SK-N-SH (cell line): ENCODE measurements at regions not wholly inside any gene's neighbourhood (a gene's known extent, or its start where the extent isn't known, plus 50 kb on each side); places are given as distances from the start of the nearest gene placed in this dataset.

Source experiments
- CTCF ChIA-PET: fragments of 300-600, 350-600 bp; formaldehyde crosslinking; extraction: SDS; loops from one replicate; lab custom pipeline; 2021; lab: Yijun Ruan, JAX
- POLR2A ChIA-PET: fragments of 350-600 bp; sonication (Branson Sonifier 250); formaldehyde crosslinking; extraction: SDS; loops from one replicate; lab custom pipeline; 2020; ENCODE audit warnings: antibody characterized with exemption, inconsistent platforms; lab: Yijun Ruan, JAX
- DNase-seq: peaks from one replicate; pipeline ENCODE4 v3.0.0; 2012
- H2AFZ ChIP-seq: fragments of 200-600 bp; sonication (generic); 2 replicates; pipeline ENCODE4 v1.8.1; 2016; ENCODE audit warnings: antibody characterized with exemption, mild to moderate bottlenecking, low read depth
- H3F3A ChIP-seq: fragments of 200-600 bp; sonication (generic); replicated peaks from 2 replicates; pipeline ENCODE3; 2016; ENCODE audit warnings: antibody characterized with exemption, mild to moderate bottlenecking; ENCODE audit not compliant: insufficient read depth
- H3K27ac ChIP-seq, 2 experiments: fragments of 200-500 bp in 1 of 2; fragments of 200-600 bp in 1 of 2; sonication (Bioruptor generic) in 1 of 2; sonication (generic), shearing (Covaris generic) in 1 of 2; 2 replicates each; pipeline versions ENCODE4 v1.5.1 to v1.6.1; 2014 to 2016; ENCODE audit warnings: low read depth in 2 of 2, inconsistent platforms in 1 of 2, low read length in 1 of 2, mild to moderate bottlenecking in 1 of 2, mixed read lengths in 1 of 2
- H3K27me3 ChIP-seq: fragments of 200-600 bp; sonication (generic), shearing (Covaris generic); 2 replicates; pipeline ENCODE4 v1.6.1; 2016; ENCODE audit warnings: mixed run types; ENCODE audit not compliant: insufficient read depth
- H3K36me3 ChIP-seq, 2 experiments: fragments of 200-500 bp in 1 of 2; fragments of 200-600 bp in 1 of 2; sonication (Bioruptor generic) in 1 of 2; sonication (generic) in 1 of 2; replicated peaks in 1 of 2; 2 replicates each; pipeline versions ENCODE3 to v1.5.1; 2014 to 2016; ENCODE audit warnings: low read length in 1 of 2, mild to moderate bottlenecking in 1 of 2; ENCODE audit not compliant: insufficient read depth in 2 of 2, control insufficient read depth in 1 of 2
- H3K4me1 ChIP-seq, 2 experiments: fragments of 200-500 bp in 1 of 2; fragments of 200-600 bp in 1 of 2; sonication (Bioruptor generic) in 1 of 2; sonication (generic), shearing (Covaris generic) in 1 of 2; 2 replicates each; pipeline versions ENCODE4 v1.5.1 to v1.6.1; 2014 to 2016; ENCODE audit warnings: low read depth in 1 of 2, low read length in 1 of 2, mixed run types in 1 of 2; ENCODE audit not compliant: insufficient read depth in 2 of 2, control insufficient read depth in 1 of 2
- H3K4me2 ChIP-seq: fragments of 200-600 bp; sonication (generic), shearing (Covaris generic); 2 replicates; pipeline ENCODE4 v1.6.1; 2017; ENCODE audit warnings: mixed run types
- H3K4me3 ChIP-seq, 2 experiments: fragments of 200-500 bp in 1 of 2; fragments of 200-600 bp in 1 of 2; sonication (Bioruptor generic) in 1 of 2; sonication (generic), shearing (Covaris generic) in 1 of 2; 2 replicates each; pipeline versions ENCODE4 v1.5.1 to v1.8.1; 2014 to 2016; ENCODE audit warnings: low read depth in 2 of 2, inconsistent platforms in 1 of 2, low read length in 1 of 2, mild to moderate bottlenecking in 1 of 2, mixed read lengths in 1 of 2, moderate library complexity in 1 of 2
- H3K79me2 ChIP-seq: fragments of 200-600 bp; sonication (generic); 2 replicates; pipeline ENCODE4 v1.8.1; 2017; ENCODE audit warnings: mild to moderate bottlenecking; ENCODE audit not compliant: insufficient read depth
- H3K9ac ChIP-seq: fragments of 200-600 bp; sonication (generic); 2 replicates; pipeline ENCODE4 v1.6.1; 2017; ENCODE audit warnings: mixed run types
- H3K9me2 ChIP-seq: fragments of 200-600 bp; sonication (generic); 2 replicates; pipeline ENCODE4 v1.6.1; 2017; ENCODE audit warnings: mixed run types
- H3K9me3 ChIP-seq: fragments of 200-600 bp; sonication (generic); 2 replicates; pipeline ENCODE4 v1.6.1; 2017; ENCODE audit warnings: mixed run types, mild to moderate bottlenecking, moderate library complexity
- H4K20me1 ChIP-seq: fragments of 200-600 bp; sonication (generic); 2 replicates; pipeline ENCODE4 v1.6.1; 2017; ENCODE audit warnings: mild to moderate bottlenecking, mixed run types; ENCODE audit not compliant: insufficient read depth
- CHD2 ChIP-seq: fragments of 150-350 bp; IDR thresholded peaks from 2 replicates; pipeline ENCODE4 v1.6.1; 2018; ENCODE audit warnings: low read length; ENCODE audit not compliant: partially characterized antibody
- CTCF ChIP-seq: fragments of 200-600 bp; sonication (generic); IDR thresholded peaks from 2 replicates; pipeline ENCODE4 v1.6.1; 2017; ENCODE audit warnings: antibody characterized with exemption, mild to moderate bottlenecking, moderate library complexity
- ELF1 ChIP-seq: IDR thresholded peaks from 2 replicates; pipeline ENCODE4 v1.4.0; 2012
- FOSL2 ChIP-seq: IDR thresholded peaks from 2 replicates; pipeline ENCODE4 v1.4.0; 2012; ENCODE audit warnings: low read depth, mild to moderate bottlenecking, moderate library complexity, borderline replicate concordance
- FOXJ3 ChIP-seq: sonication (generic); formaldehyde crosslinking; IDR thresholded peaks from 2 replicates; pipeline ENCODE4 v1.5.1; 2020; ENCODE audit warnings: mild to moderate bottlenecking, missing genetic modification reagents
- GATA2 ChIP-seq: sonication (generic); formaldehyde crosslinking; IDR thresholded peaks from 2 replicates; pipeline ENCODE4 v1.5.0; 2020; ENCODE audit warnings: mild to moderate bottlenecking, missing genetic modification reagents
- JUND ChIP-seq: IDR thresholded peaks from 2 replicates; pipeline ENCODE4 v1.4.0; 2012
- MAX ChIP-seq: IDR thresholded peaks from 2 replicates; pipeline ENCODE4 v1.4.0; 2012; ENCODE audit warnings: low read depth
- NRF1 ChIP-seq: IDR thresholded peaks from 2 replicates; pipeline ENCODE4 v1.6.1; 2012; ENCODE audit warnings: low read depth, mild to moderate bottlenecking, low read length
- REST ChIP-seq: IDR thresholded peaks from 2 replicates; pipeline ENCODE4 v1.6.1; 2012; ENCODE audit warnings: mild to moderate bottlenecking, low read depth, low read length, moderate library complexity
- RFX5 ChIP-seq: IDR thresholded peaks from 2 replicates; pipeline ENCODE4 v1.6.1; 2012; ENCODE audit warnings: mild to moderate bottlenecking, improper control_type of control experiment, low read length
- SIN3A ChIP-seq: IDR thresholded peaks from 2 replicates; pipeline ENCODE4 v1.6.1; 2012; ENCODE audit warnings: low read depth, mild to moderate bottlenecking, low read length, moderate library complexity, borderline replicate concordance
- SMC3 ChIP-seq: IDR thresholded peaks from 2 replicates; pipeline ENCODE4 v1.6.1; 2012; ENCODE audit warnings: low read depth, low read length, improper control_type of control experiment
- TAF1 ChIP-seq: IDR thresholded peaks from 2 replicates; pipeline ENCODE4 v1.6.1; 2012; ENCODE audit warnings: low read depth, mild to moderate bottlenecking, low read length, moderate library complexity, borderline replicate concordance
- TCF12 ChIP-seq: IDR thresholded peaks from 2 replicates; pipeline ENCODE4 v1.4.0; 2012
- USF1 ChIP-seq: IDR thresholded peaks from 2 replicates; pipeline ENCODE4 v1.4.0; 2012; ENCODE audit warnings: low read depth, borderline replicate concordance
- USF2 ChIP-seq: fragments of 150-350 bp; IDR thresholded peaks from 2 replicates; pipeline ENCODE4 v1.6.1; 2017; ENCODE audit warnings: antibody characterized with exemption, low read length, low read depth, borderline replicate concordance
- YY1 ChIP-seq: IDR thresholded peaks from 2 replicates; pipeline ENCODE4 v1.4.0; 2012; ENCODE audit warnings: low read depth, mild to moderate bottlenecking
- WGBS: methylation state at CpG from one replicate; pipeline ENCODE4 v1.1.6; 2017; ENCODE audit warnings: low lambda C conversion rate; 5-methylcytosine and 5-hydroxymethylcytosine counted together

GRCh38 chr22:47772864-47773263 is 1010.4 kb downstream of the TBC1D22A start:
- H3K9me2 ChIP-seq, result no peaks in the 10 kb centered on the region
- no peak for DNase-seq
- TF ChIP-seq USF2 (no peak), RFX5 (no peak), ELF1 (no peak), TCF12 (no peak), NRF1 (no peak), SMC3 (no peak), USF1 (no peak), YY1 (no peak)
- TF ChIP-seq, all 33 proteins: peak for 0
- H3K36me3 ChIP-seq, result no peaks in the 10 kb centered on the region
- CTCF ChIA-PET, result no interaction called here
- H3K4me1 ChIP-seq, result no peaks in the 10 kb centered on the region
- POLR2A ChIA-PET, result no interaction called here
- H3K79me2 ChIP-seq, result no peaks in the 10 kb centered on the region
- no peaks in the 10 kb centered on the region for H3F3A ChIP-seq
- no peaks in the 10 kb centered on the region for H4K20me1 ChIP-seq
- H3K9me3 ChIP-seq, result no peaks in the 10 kb centered on the region
- H3K27me3 ChIP-seq, result no peaks in the 10 kb centered on the region
- H3K4me3 ChIP-seq, result no peak overlapping the region
- WGBS, result 27% methylated on average over 3 of the region's 3 CpGs
- no peak overlapping the region for H3K27ac ChIP-seq
- H3K4me2 ChIP-seq, result no peak overlapping the region
- no peak overlapping the region for H3K9ac ChIP-seq
- no peak overlapping the region for H2AFZ ChIP-seq

GRCh38 chr22:47769652-47770051 is 1007.2 kb downstream of the TBC1D22A start:
- Histone ChIP-seq H3K4me2 (no peak overlapping the region), H2AFZ (no peak overlapping the region), H4K20me1 (no peaks in the 10 kb centered on the region), H3K27me3 (no peaks in the 10 kb centered on the region), H3K4me1 (no peaks in the 10 kb centered on the region), H3K36me3 (no peaks in the 10 kb centered on the region), H3F3A (no peaks in the 10 kb centered on the region), H3K79me2 (no peaks in the 10 kb centered on the region), H3K4me3 (no peak overlapping the region), H3K9me3 (no peaks in the 10 kb centered on the region), H3K27ac (no peak overlapping the region), H3K9ac (no peak overlapping the region), H3K9me2 (no peaks in the 10 kb centered on the region)
- ChIA-PET CTCF (no interaction called here), POLR2A (no interaction called here)
- 45% methylated on average over 5 of the region's 6 CpGs for WGBS
- DNase-seq, result no peak
- TF ChIP-seq SIN3A, result no peak
- TF ChIP-seq REST, result no peak
- no peak for TF ChIP-seq CTCF
- TF ChIP-seq FOSL2, result no peak
- no peak for TF ChIP-seq USF1
- TF ChIP-seq YY1, result no peak
- TF ChIP-seq MAX, result no peak
- no peak for TF ChIP-seq JUND
- TF ChIP-seq USF2, result no peak
- no peak for TF ChIP-seq NRF1
- no peak for TF ChIP-seq CHD2
- no peak for TF ChIP-seq TAF1
- no peak for TF ChIP-seq FOXJ3 (CRISPR knock-in tag)
- TF ChIP-seq GATA2 (CRISPR knock-in tag), result no peak
